ENCODE measurements at regions not wholly inside any gene's neighbourhood (a gene's known extent, or its start where the extent isn't known, plus 50 kb on each side); places are given as distances from the start of the nearest gene placed in this dataset.

- TF ChIP-seq CTCF (IDR thresholded peaks at IDR 0.05; ENCODE audit: low read depth, low read length, poor library complexity, severe bottlenecking) (no peak), EZH2phosphoT487 (IDR thresholded peaks at IDR 0.05; ENCODE audit: borderline replicate concordance, low read length) (no peak)
Observed at GRCh38 chr2:12379143-12379542, 337.6 kb upstream of the TRIB2 start.
